ENCODE measurements at regions not wholly inside any gene's neighbourhood (a gene's known extent, or its start where the extent isn't known, plus 50 kb on each side); places are given as distances from the start of the nearest gene placed in this dataset.

- no peak for DNase-seq (ENCODE audit: low spot score)
Measured at GRCh38 chr18:76771192-76771799, 51.1 kb upstream of the ZNF236 start.

- DNase-seq (ENCODE audit: low spot score), result no peak
Measured at GRCh38 chr18:76767954-76768353, 54.4 kb upstream of the ZNF236 start.

- no peak for DNase-seq (ENCODE audit: low spot score)
Measured at GRCh38 chr18:76766429-76766828, 55.9 kb upstream of the ZNF236 start.

- no peak for DNase-seq (ENCODE audit: low spot score)
Measured at GRCh38 chr18:76765649-76766048, 56.7 kb upstream of the ZNF236 start.

GRCh38 chr18:76764291-76764901 is 58.0 kb upstream of the ZNF236 start:
- DNase-seq (ENCODE audit: low spot score), result no peak

GRCh38 chr18:76759056-76759455 is 63.3 kb upstream of the ZNF236 start:
- no peak for DNase-seq (ENCODE audit: low spot score)

- DNase-seq (ENCODE audit: low spot score), result no peak
Measured at GRCh38 chr18:76757925-76758324, 64.4 kb upstream of the ZNF236 start.

GRCh38 chr18:76757335-76757734 is 65.0 kb upstream of the ZNF236 start:
- no peak for DNase-seq (ENCODE audit: low spot score)

GRCh38 chr18:76756531-76757253 is 65.7 kb upstream of the ZNF236 start:
- DNase-seq (ENCODE audit: low spot score), result no peak

GRCh38 chr18:76754351-76754750 is 68.0 kb upstream of the ZNF236 start:
- DNase-seq (ENCODE audit: low spot score), result no peak

- DNase-seq (ENCODE audit: low spot score), result no peak
Measured at GRCh38 chr18:76752400-76752799, 70.0 kb upstream of the ZNF236 start.

- DNase-seq (ENCODE audit: low spot score), result no peak
Measured at GRCh38 chr18:76750917-76751890, 71.2 kb upstream of the ZNF236 start.

GRCh38 chr18:76750269-76750668 is 72.1 kb upstream of the ZNF236 start:
- DNase-seq (ENCODE audit: low spot score), result no peak

GRCh38 chr18:76747676-76748075 is 74.7 kb upstream of the ZNF236 start:
- no peak for DNase-seq (ENCODE audit: low spot score)

GRCh38 chr18:76741346-76741745 is 81.0 kb upstream of the ZNF236 start:
- DNase-seq (ENCODE audit: low spot score), result no peak

GRCh38 chr18:76736309-76736708 is 86.0 kb upstream of the ZNF236 start:
- no peak for DNase-seq (ENCODE audit: low spot score)

GRCh38 chr18:76730901-76731300 is 91.5 kb upstream of the ZNF236 start:
- no peak for DNase-seq (ENCODE audit: low spot score)

- DNase-seq (ENCODE audit: low spot score), result no peak
Measured at GRCh38 chr18:76727589-76727988, 94.8 kb upstream of the ZNF236 start.

GRCh38 chr18:76725445-76725844 is 96.9 kb upstream of the ZNF236 start:
- DNase-seq (ENCODE audit: low spot score), result no peak

GRCh38 chr18:76722224-76723061 is 99.9 kb upstream of the ZNF236 start:
- DNase-seq (ENCODE audit: low spot score), result no peak
